Astrocyte of the cerebellum (primary cell): ENCODE measurements at regions not wholly inside any gene's neighbourhood (a gene's known extent, or its start where the extent isn't known, plus 50 kb on each side); places are given as distances from the start of the nearest gene placed in this dataset.

Experiments
- DNase-seq: peaks from one replicate; pipeline ENCODE4 v3.0.0-alpha.2; 2011; ENCODE audit warnings: low read depth
- H3K4me3 ChIP-seq: 2 replicates; pipeline ENCODE4 v1.5.1; 2011; ENCODE audit warnings: mild to moderate bottlenecking, low read depth, low read length, moderate library complexity
- CTCF ChIP-seq: IDR thresholded peaks from 2 replicates; pipeline ENCODE4 v1.5.1; 2012; ENCODE audit warnings: low read length, low read depth, moderate library complexity, mild to moderate bottlenecking; ENCODE audit errors: missing control alignments
- in situ Hi-C: cut with HindIII; loops from 2 replicates; pipeline ENCODE4 v1.10.0; 2017; ENCODE audit warnings: low sequenced_read_pairs

GRCh38 chr4:126715067-126715466 lies 917.7 kb upstream of the INTU start:
- in situ Hi-C loops = no loop called here
- no peak for DNase-seq
- no peak for TF ChIP-seq CTCF

GRCh38 chr4:126715681-126716080 lies 917.1 kb upstream of the INTU start:
- H3K4me3 ChIP-seq = no peak overlapping the region
- TF ChIP-seq CTCF = no peak
- in situ Hi-C loops = no loop called here
- DNase-seq = no peak

More at GRCh38 chr4:126715067-126715466, 917.7 kb upstream of the INTU start:
- H3K4me3 ChIP-seq = no peak overlapping the region

GRCh38 chr4:126718136-126718535 lies 914.6 kb upstream of the INTU start:
- in situ Hi-C loops = no loop called here
- TF ChIP-seq CTCF = no peak
- no peak for DNase-seq
- no peak overlapping the region for H3K4me3 ChIP-seq

GRCh38 chr4:126719852-126720251 lies 912.9 kb upstream of the INTU start:
- no peak for DNase-seq
- no peak for TF ChIP-seq CTCF
- in situ Hi-C loops = no loop called here
- H3K4me3 ChIP-seq = no peak overlapping the region

- TF ChIP-seq CTCF = no peak
- DNase-seq = no peak
- H3K4me3 ChIP-seq = no peak overlapping the region
- in situ Hi-C loops = no loop called here
These were observed 906.9 kb upstream of the INTU start for GRCh38 chr4:126725906-126726305.

- in situ Hi-C loops = no loop called here
- H3K4me3 ChIP-seq = no peak overlapping the region
- DNase-seq = no peak
- no peak for TF ChIP-seq CTCF
These were observed 905.3 kb upstream of the INTU start for GRCh38 chr4:126727461-126727860.

- no peak for DNase-seq
- TF ChIP-seq CTCF = no peak
- no peak overlapping the region for H3K4me3 ChIP-seq
- in situ Hi-C loops = no loop called here
These were observed 901.7 kb upstream of the INTU start for GRCh38 chr4:126731062-126731461.
